H1 (cell line): ENCODE measurements at regions not wholly inside any gene's neighbourhood (a gene's known extent, or its start where the extent isn't known, plus 50 kb on each side); places are given as distances from the start of the nearest gene placed in this dataset.

Experiments used
- ASH2L ChIP-seq: fragments of 200-600, 300-600 bp; sonication (generic); IDR thresholded peaks from one replicate; pipeline ENCODE4 v1.7.1; 2017; ENCODE audit warnings: low read length
- FOSL1 ChIP-seq: IDR thresholded peaks from 2 replicates; pipeline ENCODE4 v1.6.1; 2011; ENCODE audit warnings: mild to moderate bottlenecking, low read depth, low read length, moderate library complexity; ENCODE audit not compliant: insufficient read depth
- JUN ChIP-seq: IDR thresholded peaks from 2 replicates; pipeline ENCODE4 v1.6.1; 2011; ENCODE audit warnings: low read depth, mild to moderate bottlenecking, improper control_type of control experiment, low read length
- MAFK ChIP-seq: IDR thresholded peaks from 2 replicates; pipeline ENCODE4 v1.6.1; 2012; ENCODE audit warnings: low read depth, mild to moderate bottlenecking, improper control_type of control experiment, low read length
- RBBP5 ChIP-seq: IDR thresholded peaks from 2 replicates; pipeline ENCODE4 v1.7.1; 2012; ENCODE audit warnings: low read depth, mild to moderate bottlenecking, inconsistent platforms, low read length, moderate library complexity, borderline replicate concordance

DNA sequence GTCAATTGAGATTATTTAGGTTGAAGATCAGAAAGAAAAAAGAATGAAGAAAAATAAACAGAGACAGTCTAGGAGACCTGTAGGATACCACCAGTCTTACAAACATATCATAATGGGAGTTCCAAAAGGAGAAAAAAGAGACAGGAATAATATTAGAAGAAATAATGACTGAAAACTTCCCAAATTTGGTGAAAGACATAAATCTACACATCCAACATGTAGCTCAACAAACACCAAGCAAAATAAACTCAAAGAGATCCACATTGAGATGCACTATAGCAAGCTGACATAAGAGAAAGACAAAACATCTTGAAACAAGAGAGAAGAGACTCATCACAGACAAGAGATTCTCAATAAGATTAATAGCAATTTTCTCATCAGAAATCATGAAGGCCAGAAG is 274.0 kb downstream of the TFCP2L1 start (continued):
- no peak for TF ChIP-seq JUN
- TF ChIP-seq RBBP5: no peak
- TF ChIP-seq ASH2L: no peak
- no peak for TF ChIP-seq FOSL1
- no peak for TF ChIP-seq MAFK
